Activated CD4-positive, CD25-positive, alpha-beta regulatory T cell treated with anti-CD3 and anti-CD28 coated beads, Interleukin-2, amount 50 U/mL, for 24 hours (primary cell): ENCODE measurements at regions not wholly inside any gene's neighbourhood (a gene's known extent, or its start where the extent isn't known, plus 50 kb on each side); places are given as distances from the start of the nearest gene placed in this dataset.

Experiments used
- ATAC-seq, 2 donors: fragments of 150-1000 bp; cut with Tn5 transposase; one replicate each; pipeline ENCODE4 v1.10.0; 2021; ENCODE audit warnings: mild to moderate bottlenecking in 1 of 2, moderate library complexity in 1 of 2

- ATAC-seq, result no peak
Measured at GRCh38 chr9:120202856-120203654, 376.9 kb downstream of the CDK5RAP2 start.

GRCh38 chr9:120198027-120198426, 381.9 kb downstream of the CDK5RAP2 start:
- ATAC-seq, result no peak

GRCh38 chr9:120197605-120198004, 382.4 kb downstream of the CDK5RAP2 start:
- ATAC-seq, result no peak

GRCh38 chr9:120191141-120191540, 388.8 kb downstream of the CDK5RAP2 start:
- no peak for ATAC-seq

DNA sequence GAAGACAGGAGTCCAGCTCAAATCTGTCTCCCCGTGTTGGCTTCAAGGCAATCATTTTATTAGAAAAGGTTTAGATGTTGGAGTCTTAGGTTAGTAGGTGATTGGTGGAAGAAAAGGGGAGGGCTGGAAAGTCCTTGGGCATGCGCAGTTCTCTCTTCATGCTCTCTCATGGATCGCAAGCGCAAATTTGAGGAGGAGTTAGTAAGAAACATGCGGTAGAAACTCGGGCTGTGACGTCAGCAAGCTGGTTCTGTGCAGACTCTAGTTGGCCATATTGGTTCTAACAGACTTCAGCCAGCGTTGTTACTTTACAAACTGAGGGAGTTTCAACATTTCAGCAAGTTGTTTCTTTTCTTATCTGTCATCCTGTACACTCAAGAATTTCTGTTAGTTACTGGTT, 392.2 kb downstream of the CDK5RAP2 start:
- no peak for ATAC-seq

GRCh38 chr9:120186276-120186675, 393.7 kb downstream of the CDK5RAP2 start:
- no peak for ATAC-seq

- ATAC-seq, result no peak
Measured at GRCh38 chr9:120184266-120184665, 395.7 kb downstream of the CDK5RAP2 start.

GRCh38 chr9:120183615-120184014, 396.4 kb downstream of the CDK5RAP2 start:
- no peak for ATAC-seq

DNA sequence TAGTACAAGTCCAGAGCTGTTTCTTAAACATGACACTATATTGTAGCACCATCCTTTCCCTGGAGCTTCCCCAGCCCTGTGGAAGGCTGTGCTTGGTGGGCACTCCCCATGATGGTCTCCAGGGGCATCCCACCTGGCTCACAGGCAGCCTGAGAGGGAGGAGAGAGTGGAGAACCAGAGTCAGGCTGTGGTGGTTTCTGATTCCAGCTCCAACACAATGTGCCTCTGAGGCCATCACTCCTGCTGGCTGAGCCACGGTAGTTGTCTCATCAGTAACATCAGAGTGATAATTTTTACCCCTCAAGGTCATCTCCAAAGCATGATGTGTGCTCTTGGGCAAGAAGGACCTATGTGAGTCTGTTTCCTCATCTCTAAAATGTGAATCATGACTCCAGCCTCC, 398.0 kb downstream of the CDK5RAP2 start:
- ATAC-seq, result no peak

GRCh38 chr9:120177121-120177520, 402.8 kb downstream of the CDK5RAP2 start:
- no peak for ATAC-seq

GRCh38 chr9:120175031-120175430, 404.9 kb downstream of the CDK5RAP2 start:
- no peak for ATAC-seq

- ATAC-seq, result no peak
Measured at GRCh38 chr9:120161776-120162175, 418.2 kb downstream of the CDK5RAP2 start.

DNA sequence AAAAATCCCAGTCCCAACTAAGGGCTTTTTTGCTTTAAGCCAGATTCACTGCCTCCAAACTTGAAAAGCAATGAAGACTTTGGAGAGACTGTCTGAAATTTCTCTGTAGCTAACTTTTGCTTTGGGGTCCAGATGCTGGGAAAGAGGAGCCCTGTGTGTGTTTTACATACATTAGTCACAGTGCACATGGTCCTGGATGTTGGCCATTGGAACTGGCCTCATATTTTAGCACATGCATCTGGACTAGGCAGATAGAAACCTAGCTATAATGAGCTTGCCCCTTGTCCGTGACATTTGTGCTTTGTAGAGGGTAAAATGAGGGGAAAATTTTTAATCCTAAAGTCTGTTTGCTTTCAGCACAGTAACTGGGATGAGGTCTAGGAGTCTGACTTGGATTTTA, 421.7 kb downstream of the CDK5RAP2 start:
- no peak for ATAC-seq

- ATAC-seq, result no peak
Measured at GRCh38 chr9:120156376-120156775, 423.6 kb downstream of the CDK5RAP2 start.

GRCh38 chr9:120153258-120153657, 426.7 kb downstream of the CDK5RAP2 start:
- no peak for ATAC-seq

DNA sequence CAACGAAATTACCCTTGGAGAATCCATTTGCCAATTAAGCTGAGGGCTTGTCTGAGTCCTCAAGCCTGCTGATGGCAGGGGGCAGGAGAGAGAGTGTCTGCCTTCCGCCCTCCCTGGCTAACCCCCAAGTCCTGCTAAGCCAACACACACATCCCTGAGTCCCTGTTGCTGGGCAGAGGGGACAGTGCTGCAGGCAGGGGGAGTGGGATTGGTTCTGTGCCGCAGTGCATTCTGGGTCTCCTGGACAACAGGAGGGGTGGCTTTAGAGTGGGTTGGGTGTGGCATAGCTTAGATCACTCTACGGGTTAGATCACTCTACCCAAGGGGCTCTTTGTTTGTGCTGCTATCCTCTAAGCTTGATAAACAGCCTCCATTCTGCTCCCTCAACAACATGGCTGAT, 427.7 kb downstream of the CDK5RAP2 start:
- no peak for ATAC-seq

DNA sequence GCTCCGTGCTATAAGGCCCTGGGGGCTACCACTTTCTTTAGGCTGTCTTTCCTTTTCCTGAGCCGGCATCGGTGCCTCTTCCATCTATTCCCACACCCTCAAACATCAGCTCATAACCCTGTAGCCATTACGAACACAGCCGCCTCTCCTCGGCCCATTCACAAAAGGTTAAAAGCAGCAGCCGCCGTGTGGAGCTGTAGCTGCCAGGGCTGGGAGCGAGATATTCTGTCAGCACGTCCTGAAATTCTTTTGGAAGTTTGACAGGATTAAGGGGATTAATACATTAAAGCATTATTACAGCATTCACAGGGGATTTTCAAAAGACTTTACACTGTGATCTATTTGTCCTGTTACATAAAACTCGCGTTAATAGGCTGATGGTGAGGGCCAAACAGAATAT, 428.2 kb downstream of the CDK5RAP2 start:
- no peak for ATAC-seq

DNA sequence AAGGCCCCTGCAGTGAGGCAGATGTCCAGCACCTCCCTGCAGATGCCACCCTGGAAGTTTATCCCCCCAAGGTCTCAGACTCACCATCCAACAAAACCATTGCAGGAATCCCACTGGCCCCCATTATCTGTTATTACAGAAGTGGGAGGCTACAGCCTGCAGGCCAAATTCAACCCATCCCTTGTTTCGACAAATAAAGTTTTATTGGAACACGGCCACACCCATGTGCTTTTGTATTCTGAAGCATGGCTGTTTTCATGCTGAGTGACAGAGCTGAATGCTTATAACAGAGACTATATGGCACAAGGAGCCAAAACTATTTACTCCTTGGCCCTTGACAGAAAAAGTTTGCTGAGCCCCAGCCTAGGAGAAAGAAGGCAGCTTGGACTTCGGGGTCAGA, 428.8 kb downstream of the CDK5RAP2 start:
- ATAC-seq, result no peak

DNA sequence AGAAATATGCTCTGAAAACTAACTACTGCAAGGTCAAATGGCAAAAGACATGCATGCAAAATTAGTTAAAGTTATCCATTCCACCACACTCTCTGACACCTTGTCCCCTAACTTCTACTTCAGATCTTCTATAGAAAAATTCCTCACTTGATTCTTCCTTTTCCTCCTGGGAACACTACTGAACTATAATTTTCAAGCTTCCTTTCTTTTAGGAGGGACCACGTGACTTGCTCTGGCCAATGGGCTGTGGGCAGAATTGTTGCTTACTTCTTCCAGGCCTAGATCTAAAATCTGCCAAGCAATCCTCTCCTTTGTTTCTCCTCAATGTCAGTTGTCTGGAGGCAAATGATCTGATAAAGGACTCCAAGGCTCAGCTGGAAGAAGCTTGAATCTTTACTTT, 441.0 kb downstream of the CDK5RAP2 start:
- no peak for ATAC-seq

DNA sequence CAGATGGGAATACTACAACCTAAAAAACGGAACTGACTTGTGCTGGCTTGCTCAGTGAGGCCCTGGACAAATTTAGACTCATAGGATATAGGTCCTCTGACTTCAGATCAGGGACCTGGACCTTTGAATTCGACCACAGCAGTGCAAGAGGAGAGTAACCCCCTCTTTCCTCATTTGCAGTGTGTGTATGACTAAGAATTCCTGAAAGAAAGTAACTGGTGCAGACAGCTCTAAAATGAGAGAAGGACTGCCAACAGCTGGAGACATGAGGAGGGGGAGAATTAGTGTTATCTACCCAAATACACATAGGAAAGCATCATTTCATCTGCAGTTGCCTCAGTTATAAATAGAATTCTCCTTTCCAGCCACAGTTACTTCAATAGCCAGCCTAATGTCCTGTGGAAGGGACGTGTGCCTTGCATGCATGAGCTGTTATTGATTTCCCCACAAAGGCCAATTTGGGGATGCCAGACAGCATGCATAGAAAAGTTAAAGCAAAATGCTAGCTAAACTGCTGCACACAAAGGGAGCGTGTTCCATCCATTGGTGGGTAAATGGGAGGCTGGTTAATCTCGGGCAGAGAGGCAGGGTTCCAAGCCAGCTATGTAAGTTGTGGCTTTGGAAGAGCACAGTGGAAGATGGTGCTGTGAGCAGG, 442.7 kb downstream of the CDK5RAP2 start:
- ATAC-seq, result no peak

DNA sequence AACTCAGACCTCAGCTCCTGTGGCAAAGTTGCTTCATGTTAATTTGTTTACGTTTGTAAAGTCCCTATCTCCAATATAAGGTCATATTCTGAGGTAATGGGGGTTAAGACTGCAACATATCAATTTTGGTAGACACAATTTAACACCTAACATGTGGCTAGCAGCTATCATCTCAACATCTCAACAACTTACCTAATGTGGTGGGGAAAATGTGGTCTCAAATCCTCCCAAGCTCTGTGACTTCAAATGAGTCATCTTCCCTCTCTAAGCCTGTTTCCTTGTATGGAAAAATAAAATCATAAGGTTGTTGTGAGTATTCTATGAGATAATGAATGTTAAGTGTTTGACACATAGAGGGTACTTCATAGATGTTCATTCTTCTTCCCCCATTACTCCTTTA, 443.3 kb downstream of the CDK5RAP2 start:
- no peak for ATAC-seq

DNA sequence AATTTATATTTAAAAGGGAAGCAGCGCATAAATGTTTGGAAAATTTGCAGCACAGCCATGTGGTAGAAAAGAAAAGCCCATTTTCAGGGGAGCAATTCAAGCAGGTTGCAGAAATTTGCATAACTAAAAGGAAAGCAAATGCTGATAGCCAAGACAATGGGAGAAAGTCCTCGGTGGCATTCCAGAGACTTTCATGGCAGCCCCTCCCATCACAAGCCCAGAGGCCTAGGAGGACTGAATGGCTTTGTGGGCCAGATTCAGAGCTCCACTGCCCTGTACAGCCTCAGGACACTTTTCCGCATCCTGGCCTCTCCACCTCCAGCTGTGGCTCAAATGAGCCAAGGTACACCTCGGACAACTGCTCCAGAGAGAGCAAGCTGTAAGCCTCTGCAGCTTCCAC, 462.9 kb downstream of the CDK5RAP2 start:
- no peak for ATAC-seq

GRCh38 chr9:120110520-120110919, 469.4 kb downstream of the CDK5RAP2 start:
- ATAC-seq, result no peak

- no peak for ATAC-seq
Measured at GRCh38 chr9:120109242-120109641, 470.7 kb downstream of the CDK5RAP2 start.

- no peak for ATAC-seq
Measured at GRCh38 chr9:120107138-120107537, 472.8 kb downstream of the CDK5RAP2 start.
